ENCODE measurements at regions not wholly inside any gene's neighbourhood (a gene's known extent, or its start where the extent isn't known, plus 50 kb on each side); places are given as distances from the start of the nearest gene placed in this dataset.

GRCh38 chr10:57507788-57508187 lies 759.9 kb downstream of the IPMK start:
- Histone ChIP-seq H4K20me1 (ENCODE audit: insufficient read depth, low read depth, low read length) (no peaks in the 10 kb centered on the region), H3K27me3 (ENCODE audit: low read length) (no peaks in the 10 kb centered on the region), H2AFZ (ENCODE audit: low read length) (no peak overlapping the region), H3K27ac (ENCODE audit: low read length) (no peak overlapping the region), H3K9me2 (replicated peaks; ENCODE audit: insufficient read depth, low read length) (no peaks in the 10 kb centered on the region), H3K9me3 (ENCODE audit: low read length) (peaks cover 11% of the 10 kb centered on the region), H3K36me3 (ENCODE audit: insufficient read depth, low read length) (no peaks in the 10 kb centered on the region), H3K4me2 (ENCODE audit: low read depth, low read length, poor library complexity, severe bottlenecking) (no peak overlapping the region), H3K4me1 (ENCODE audit: low read length) (no peaks in the 10 kb centered on the region), H3K4me3 (ENCODE audit: low read length) (no peak overlapping the region), H3K9ac (ENCODE audit: low read length) (no peak overlapping the region), H3K79me2 (ENCODE audit: low read length) (no peaks in the 10 kb centered on the region)
- DNase-seq = no peak

GRCh38 chr10:57506414-57507094 lies 761.1 kb downstream of the IPMK start:
- Histone ChIP-seq H3K9ac (ENCODE audit: low read length) (no peak overlapping the region), H3K9me3 (ENCODE audit: low read length) (peaks cover 11% of the 10 kb centered on the region), H3K4me3 (ENCODE audit: low read length) (no peak overlapping the region), H3K4me2 (ENCODE audit: low read depth, low read length, poor library complexity, severe bottlenecking) (no peak overlapping the region), H3K79me2 (ENCODE audit: low read length) (no peaks in the 10 kb centered on the region), H3K27me3 (ENCODE audit: low read length) (no peaks in the 10 kb centered on the region), H3K36me3 (ENCODE audit: insufficient read depth, low read length) (no peaks in the 10 kb centered on the region), H4K20me1 (ENCODE audit: insufficient read depth, low read depth, low read length) (no peaks in the 10 kb centered on the region), H3K4me1 (ENCODE audit: low read length) (no peaks in the 10 kb centered on the region), H3K9me2 (replicated peaks; ENCODE audit: insufficient read depth, low read length) (no peaks in the 10 kb centered on the region), H2AFZ (ENCODE audit: low read length) (no peak overlapping the region), H3K27ac (ENCODE audit: low read length) (no peak overlapping the region)
- no peak for DNase-seq

GRCh38 chr10:57494486-57494885 lies 773.2 kb downstream of the IPMK start:
- H3K4me1 ChIP-seq (ENCODE audit: low read length) = no peaks in the 10 kb centered on the region
- no peak overlapping the region for H3K4me2 ChIP-seq (ENCODE audit: low read depth, low read length, poor library complexity, severe bottlenecking)
- no peaks in the 10 kb centered on the region for H4K20me1 ChIP-seq (ENCODE audit: insufficient read depth, low read depth, low read length)
- no peaks in the 10 kb centered on the region for H3K79me2 ChIP-seq (ENCODE audit: low read length)
- H3K4me3 ChIP-seq (ENCODE audit: low read length) = no peak overlapping the region
- no peak overlapping the region for H2AFZ ChIP-seq (ENCODE audit: low read length)
- H3K9me3 ChIP-seq (ENCODE audit: low read length) = peaks cover 7% of the 10 kb centered on the region; the same call in 1 of the 2 replicates
- H3K36me3 ChIP-seq (ENCODE audit: insufficient read depth, low read length) = no peaks in the 10 kb centered on the region
- no peak overlapping the region for H3K27ac ChIP-seq (ENCODE audit: low read length)
- no peaks in the 10 kb centered on the region for H3K27me3 ChIP-seq (ENCODE audit: low read length)
- no peak for DNase-seq
- H3K9me2 ChIP-seq (replicated peaks; ENCODE audit: insufficient read depth, low read length) = no peaks in the 10 kb centered on the region
- no peak overlapping the region for H3K9ac ChIP-seq (ENCODE audit: low read length)

GRCh38 chr10:57482259-57482658 lies 785.4 kb downstream of the IPMK start:
- H3K27me3 ChIP-seq (ENCODE audit: low read length) = no peaks in the 10 kb centered on the region
- no peak overlapping the region for H3K4me3 ChIP-seq (ENCODE audit: low read length)
- peaks cover 28% of the 10 kb centered on the region for H3K9me3 ChIP-seq (ENCODE audit: low read length)
- H3K4me2 ChIP-seq (ENCODE audit: low read depth, low read length, poor library complexity, severe bottlenecking) = no peak overlapping the region
- no peak overlapping the region for H2AFZ ChIP-seq (ENCODE audit: low read length)
- no peak overlapping the region for H3K27ac ChIP-seq (ENCODE audit: low read length)
- H4K20me1 ChIP-seq (ENCODE audit: insufficient read depth, low read depth, low read length) = no peaks in the 10 kb centered on the region
- no peaks in the 10 kb centered on the region for H3K79me2 ChIP-seq (ENCODE audit: low read length)
- DNase-seq = no peak
- H3K9ac ChIP-seq (ENCODE audit: low read length) = no peak overlapping the region
- no peaks in the 10 kb centered on the region for H3K9me2 ChIP-seq (replicated peaks; ENCODE audit: insufficient read depth, low read length)
- no peaks in the 10 kb centered on the region for H3K36me3 ChIP-seq (ENCODE audit: insufficient read depth, low read length)
- H3K4me1 ChIP-seq (ENCODE audit: low read length) = no peaks in the 10 kb centered on the region

- Histone ChIP-seq H4K20me1 (ENCODE audit: insufficient read depth, low read depth, low read length) (no peaks in the 10 kb centered on the region), H3K4me3 (ENCODE audit: low read length) (no peak overlapping the region), H3K36me3 (ENCODE audit: insufficient read depth, low read length) (no peaks in the 10 kb centered on the region), H3K27me3 (ENCODE audit: low read length) (no peaks in the 10 kb centered on the region), H3K4me1 (ENCODE audit: low read length) (no peaks in the 10 kb centered on the region), H3K9me2 (replicated peaks; ENCODE audit: insufficient read depth, low read length) (no peaks in the 10 kb centered on the region), H3K9ac (ENCODE audit: low read length) (no peak overlapping the region), H3K4me2 (ENCODE audit: low read depth, low read length, poor library complexity, severe bottlenecking) (no peak overlapping the region), H3K27ac (ENCODE audit: low read length) (no peak overlapping the region), H3K9me3 (ENCODE audit: low read length) (peaks cover 22% of the 10 kb centered on the region), H3K79me2 (ENCODE audit: low read length) (no peaks in the 10 kb centered on the region), H2AFZ (ENCODE audit: low read length) (no peak overlapping the region)
- no peak for DNase-seq
Observed at GRCh38 chr10:57472823-57473619, 794.7 kb downstream of the IPMK start.

DNA sequence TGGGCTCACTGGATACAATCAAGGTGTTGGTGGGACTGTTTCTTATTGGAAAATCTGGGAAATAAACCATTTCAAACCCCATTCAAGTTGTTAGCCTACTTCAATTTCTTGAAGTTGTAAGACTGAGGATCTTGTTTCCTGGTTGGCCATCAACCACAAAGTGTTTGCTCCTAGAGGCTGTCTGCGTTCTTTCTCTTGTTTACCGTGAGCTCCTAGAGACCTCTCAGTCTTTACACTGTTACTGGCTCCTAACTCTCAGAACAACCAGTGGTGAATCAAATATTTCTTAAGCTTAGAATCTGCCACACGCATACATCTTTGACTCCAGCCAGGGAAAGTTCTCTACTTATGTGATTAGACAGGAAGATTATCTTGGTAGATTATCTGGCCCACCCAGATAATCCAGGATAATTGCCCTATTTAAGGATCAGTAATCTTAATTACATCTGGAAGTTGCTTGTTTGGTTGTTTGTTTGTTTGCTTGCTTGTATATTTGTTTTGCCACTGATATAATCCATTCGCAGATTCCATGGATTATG lies 798.7 kb downstream of the IPMK start:
- Histone ChIP-seq H3K9me3 (ENCODE audit: low read length) (peaks cover 26% of the 10 kb centered on the region; the same call in 1 of the 2 replicates), H4K20me1 (ENCODE audit: insufficient read depth, low read depth, low read length) (no peaks in the 10 kb centered on the region), H3K9me2 (replicated peaks; ENCODE audit: insufficient read depth, low read length) (no peaks in the 10 kb centered on the region), H3K4me1 (ENCODE audit: low read length) (no peaks in the 10 kb centered on the region), H3K79me2 (ENCODE audit: low read length) (no peaks in the 10 kb centered on the region), H2AFZ (ENCODE audit: low read length) (0 out of 2 replicates have a peak overlapping the region, but pooled peaks have one; percentile 36), H3K27ac (ENCODE audit: low read length) (no peak overlapping the region), H3K9ac (ENCODE audit: low read length) (no peak overlapping the region), H3K36me3 (ENCODE audit: insufficient read depth, low read length) (no peaks in the 10 kb centered on the region), H3K4me3 (ENCODE audit: low read length) (no peak overlapping the region), H3K27me3 (ENCODE audit: low read length) (no peaks in the 10 kb centered on the region), H3K4me2 (ENCODE audit: low read depth, low read length, poor library complexity, severe bottlenecking) (no peak overlapping the region)
- DNase-seq = no peak

GRCh38 chr10:57465155-57465554 lies 802.5 kb downstream of the IPMK start:
- Histone ChIP-seq H3K27me3 (ENCODE audit: low read length) (no peaks in the 10 kb centered on the region), H2AFZ (ENCODE audit: low read length) (no peak overlapping the region), H3K9ac (ENCODE audit: low read length) (no peak overlapping the region), H3K4me3 (ENCODE audit: low read length) (no peak overlapping the region), H3K4me2 (ENCODE audit: low read depth, low read length, poor library complexity, severe bottlenecking) (no peak overlapping the region), H3K27ac (ENCODE audit: low read length) (no peak overlapping the region), H3K36me3 (ENCODE audit: insufficient read depth, low read length) (no peaks in the 10 kb centered on the region), H4K20me1 (ENCODE audit: insufficient read depth, low read depth, low read length) (no peaks in the 10 kb centered on the region), H3K79me2 (ENCODE audit: low read length) (no peaks in the 10 kb centered on the region), H3K4me1 (ENCODE audit: low read length) (no peaks in the 10 kb centered on the region), H3K9me2 (replicated peaks; ENCODE audit: insufficient read depth, low read length) (no peaks in the 10 kb centered on the region), H3K9me3 (ENCODE audit: low read length) (peaks cover 32% of the 10 kb centered on the region)
- DNase-seq = no peak

- no peaks in the 10 kb centered on the region for H4K20me1 ChIP-seq (ENCODE audit: insufficient read depth, low read depth, low read length)
- H3K27me3 ChIP-seq (ENCODE audit: low read length) = no peaks in the 10 kb centered on the region
- no peaks in the 10 kb centered on the region for H3K9me2 ChIP-seq (replicated peaks; ENCODE audit: insufficient read depth, low read length)
- no peak overlapping the region for H3K4me2 ChIP-seq (ENCODE audit: low read depth, low read length, poor library complexity, severe bottlenecking)
- no peak overlapping the region for H3K27ac ChIP-seq (ENCODE audit: low read length)
- H3K79me2 ChIP-seq (ENCODE audit: low read length) = no peaks in the 10 kb centered on the region
- no peak overlapping the region for H3K4me3 ChIP-seq (ENCODE audit: low read length)
- H3K9ac ChIP-seq (ENCODE audit: low read length) = no peak overlapping the region
- H3K36me3 ChIP-seq (ENCODE audit: insufficient read depth, low read length) = no peaks in the 10 kb centered on the region
- H3K4me1 ChIP-seq (ENCODE audit: low read length) = no peaks in the 10 kb centered on the region
- H3K9me3 ChIP-seq (ENCODE audit: low read length) = peaks cover 36% of the 10 kb centered on the region
- no peak for DNase-seq
- no peak overlapping the region for H2AFZ ChIP-seq (ENCODE audit: low read length)
Observed at GRCh38 chr10:57460540-57460939, 807.2 kb downstream of the IPMK start.
